Neuron (in vitro differentiated cells): ENCODE measurements at regions not wholly inside any gene's neighbourhood (a gene's known extent, or its start where the extent isn't known, plus 50 kb on each side); places are given as distances from the start of the nearest gene placed in this dataset.

Source experiments
- H2AFZ ChIP-seq: one replicate; pipeline ENCODE4 v1.6.1; 2013; ENCODE audit warnings: low read depth, mild to moderate bottlenecking, inconsistent platforms, low read length, moderate library complexity
- H3K27me3 ChIP-seq: one replicate; pipeline ENCODE4 v1.6.1; 2013; ENCODE audit warnings: low read length; ENCODE audit not compliant: insufficient read depth
- H3K36me3 ChIP-seq: one replicate; pipeline ENCODE4 v1.6.1; 2013; ENCODE audit warnings: low read length; ENCODE audit not compliant: insufficient read depth
- H3K4me1 ChIP-seq: one replicate; pipeline ENCODE4 v1.6.1; 2013; ENCODE audit warnings: low read length; ENCODE audit not compliant: insufficient read depth
- H3K4me3 ChIP-seq: 2 replicates; pipeline ENCODE4 v1.5.1; 2013; ENCODE audit warnings: mild to moderate bottlenecking, low read length, moderate library complexity
- H3K9me3 ChIP-seq: one replicate; pipeline ENCODE4 v1.6.1; 2013; ENCODE audit warnings: low read length

DNA sequence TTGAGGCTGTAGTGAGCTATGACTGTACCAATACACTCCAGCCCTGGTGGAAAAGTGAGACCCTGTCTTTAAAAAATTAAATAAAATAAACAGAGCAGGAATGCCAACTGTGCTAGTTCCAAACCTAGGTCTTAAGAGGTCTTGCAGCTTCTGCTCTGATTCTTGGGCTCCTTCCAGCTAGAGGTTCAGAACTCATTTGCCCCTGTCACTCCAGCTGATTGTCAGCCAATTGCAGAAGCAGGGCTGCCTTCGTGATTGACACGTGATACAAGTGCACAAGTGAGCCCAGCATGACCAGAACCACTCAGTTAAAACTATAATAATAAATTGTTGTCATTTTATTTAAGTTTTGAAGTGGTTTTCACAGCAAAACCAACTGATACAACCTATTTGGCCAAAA is 298.4 kb downstream of the USP25 start:
- H3K9me3 ChIP-seq = no peaks in the 10 kb centered on the region
- H3K4me3 ChIP-seq = no peak overlapping the region
- no peaks in the 10 kb centered on the region for H3K4me1 ChIP-seq
- no peak overlapping the region for H2AFZ ChIP-seq
- H3K36me3 ChIP-seq = no peaks in the 10 kb centered on the region
- H3K27me3 ChIP-seq = no peaks in the 10 kb centered on the region

DNA sequence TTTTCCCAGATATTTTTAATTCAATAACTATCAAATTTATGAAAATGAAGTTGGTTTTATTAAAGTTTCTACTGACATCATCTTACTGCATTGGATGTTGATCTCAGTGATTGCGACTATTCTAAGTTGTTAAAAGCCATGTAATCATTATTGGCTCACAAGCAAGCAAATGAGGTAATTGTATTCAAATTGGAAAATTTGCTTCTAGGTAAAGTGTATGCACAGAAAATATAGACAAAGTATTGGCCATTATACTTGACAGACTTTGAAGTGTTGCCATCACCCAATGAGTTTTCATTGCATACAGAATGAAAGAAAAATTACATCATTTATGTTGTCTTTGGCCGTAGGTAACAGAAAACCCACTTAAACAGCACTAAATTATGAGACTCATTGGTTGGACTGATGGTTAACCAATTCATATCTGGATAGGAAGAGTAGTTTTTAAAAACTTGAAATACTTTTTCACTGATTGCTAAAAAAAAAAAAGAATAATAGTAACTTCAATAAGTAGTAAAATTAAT is 299.2 kb downstream of the USP25 start:
- H3K4me3 ChIP-seq = no peak overlapping the region
- no peaks in the 10 kb centered on the region for H3K36me3 ChIP-seq
- H2AFZ ChIP-seq = no peak overlapping the region
- no peaks in the 10 kb centered on the region for H3K9me3 ChIP-seq
- H3K27me3 ChIP-seq = no peaks in the 10 kb centered on the region
- no peaks in the 10 kb centered on the region for H3K4me1 ChIP-seq

DNA sequence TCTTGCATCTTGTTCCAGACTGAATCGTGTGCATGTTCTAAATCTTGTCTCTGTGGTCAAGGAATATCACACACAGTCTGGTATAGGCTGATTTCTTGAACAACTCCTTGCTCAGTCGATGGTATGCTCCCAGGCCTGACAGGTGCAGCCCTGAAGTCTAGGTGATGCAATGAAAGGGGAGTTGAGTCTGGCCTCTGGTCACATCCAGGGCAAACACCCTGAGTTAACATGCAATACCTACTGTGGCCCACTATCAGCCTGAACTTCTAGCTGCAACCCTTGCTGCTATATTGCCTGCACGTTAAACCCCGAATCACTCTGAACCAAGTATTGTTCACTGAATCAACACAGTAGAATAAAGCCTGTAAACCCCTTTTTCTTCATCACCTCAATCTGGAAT is 303.4 kb downstream of the USP25 start:
- Histone ChIP-seq H2AFZ (no peak overlapping the region), H3K9me3 (no peaks in the 10 kb centered on the region), H3K4me3 (no peak overlapping the region), H3K36me3 (no peaks in the 10 kb centered on the region), H3K4me1 (no peaks in the 10 kb centered on the region), H3K27me3 (no peaks in the 10 kb centered on the region)

DNA sequence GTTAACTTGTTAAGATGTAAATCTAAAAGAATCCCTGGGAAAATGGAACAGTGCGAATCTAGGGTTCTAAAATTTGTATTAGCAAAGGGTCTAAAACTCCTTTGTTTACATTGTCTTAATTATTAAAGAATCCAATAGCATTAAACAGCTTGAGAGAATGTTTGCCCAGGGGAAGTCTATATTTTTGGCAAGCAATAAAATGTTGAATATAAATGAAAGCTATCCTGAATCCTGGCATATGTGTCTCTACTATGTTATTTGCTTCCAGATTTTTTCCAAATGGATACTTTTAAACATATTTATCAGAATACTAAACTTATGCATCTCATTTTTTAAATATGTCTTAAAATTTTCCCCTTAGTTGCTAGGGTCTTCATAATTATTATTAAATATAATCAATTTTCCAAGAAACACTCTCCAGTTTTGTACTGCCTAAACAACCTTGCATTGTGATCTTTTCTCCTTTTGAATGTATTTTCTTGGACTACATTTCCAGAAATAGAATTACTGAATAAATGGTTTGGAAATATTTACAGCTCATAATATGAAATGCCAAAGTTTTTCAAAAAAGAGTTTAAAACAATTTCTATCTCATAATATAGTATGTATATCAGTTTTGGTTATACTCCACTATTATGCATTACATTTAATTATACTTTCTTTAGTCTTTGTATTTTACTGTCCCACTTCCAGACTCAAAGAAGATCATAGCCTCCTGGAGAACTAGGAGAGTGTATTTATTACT is 304.8 kb downstream of the USP25 start:
- no peak overlapping the region for H2AFZ ChIP-seq
- H3K27me3 ChIP-seq = no peaks in the 10 kb centered on the region
- H3K9me3 ChIP-seq = no peaks in the 10 kb centered on the region
- no peaks in the 10 kb centered on the region for H3K36me3 ChIP-seq
- no peak overlapping the region for H3K4me3 ChIP-seq
- no peaks in the 10 kb centered on the region for H3K4me1 ChIP-seq

DNA sequence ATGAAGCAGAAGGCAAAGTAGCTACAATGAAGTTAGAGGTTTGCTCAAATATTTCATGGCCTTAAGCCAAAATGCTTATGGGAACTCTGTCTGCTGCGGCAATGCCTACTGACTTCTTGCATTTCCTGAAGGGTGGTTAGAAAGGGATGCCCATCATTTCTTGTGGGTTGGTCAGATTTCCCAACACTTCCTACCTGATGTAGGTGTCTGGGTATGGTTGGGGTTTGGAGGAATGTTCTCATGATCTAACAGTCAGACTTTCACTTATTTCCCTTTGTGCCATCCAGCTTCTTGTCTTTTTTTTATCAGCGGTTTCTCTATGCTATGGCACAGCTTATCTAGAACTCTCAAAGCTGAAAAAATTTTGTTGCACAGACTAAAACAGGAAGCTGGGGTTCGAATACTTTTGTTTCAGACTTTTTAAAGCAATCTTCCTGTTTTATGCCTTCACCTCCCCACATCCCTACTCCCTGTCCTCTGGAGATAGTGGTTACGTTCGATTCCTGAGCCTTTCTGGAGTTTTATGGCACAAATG is 307.7 kb downstream of the USP25 start:
- Histone ChIP-seq H3K27me3 (no peaks in the 10 kb centered on the region), H3K36me3 (no peaks in the 10 kb centered on the region), H3K4me3 (no peak overlapping the region), H2AFZ (no peak overlapping the region), H3K4me1 (no peaks in the 10 kb centered on the region), H3K9me3 (no peaks in the 10 kb centered on the region)

- Histone ChIP-seq H3K36me3 (no peaks in the 10 kb centered on the region), H2AFZ (no peak overlapping the region), H3K27me3 (no peaks in the 10 kb centered on the region), H3K4me3 (no peak overlapping the region), H3K9me3 (no peaks in the 10 kb centered on the region), H3K4me1 (no peaks in the 10 kb centered on the region)
Measured at GRCh38 chr21:16040601-16041000, 310.8 kb downstream of the USP25 start.

DNA sequence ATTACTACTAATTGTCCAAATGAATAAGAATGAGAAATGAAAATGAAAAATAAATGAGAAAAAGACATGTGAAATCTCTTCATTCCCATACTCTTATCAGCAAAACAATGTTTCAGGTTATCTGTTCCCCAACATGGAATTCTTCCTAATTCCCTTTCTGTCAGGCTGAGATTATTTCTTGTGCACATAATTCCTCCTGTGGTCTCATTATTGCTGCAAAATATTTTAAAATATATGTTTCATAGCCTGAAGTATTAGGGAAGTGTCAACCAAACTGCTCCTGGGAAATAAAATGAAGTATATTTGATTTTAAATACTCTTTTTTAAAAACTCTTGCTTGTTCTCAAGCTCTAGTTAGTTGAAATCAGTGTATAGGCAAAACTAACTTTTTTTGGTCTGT is 314.9 kb downstream of the USP25 start:
- no peak overlapping the region for H2AFZ ChIP-seq
- H3K4me3 ChIP-seq = no peak overlapping the region
- no peaks in the 10 kb centered on the region for H3K9me3 ChIP-seq
- H3K36me3 ChIP-seq = no peaks in the 10 kb centered on the region
- H3K27me3 ChIP-seq = no peaks in the 10 kb centered on the region
- H3K4me1 ChIP-seq = no peaks in the 10 kb centered on the region

DNA sequence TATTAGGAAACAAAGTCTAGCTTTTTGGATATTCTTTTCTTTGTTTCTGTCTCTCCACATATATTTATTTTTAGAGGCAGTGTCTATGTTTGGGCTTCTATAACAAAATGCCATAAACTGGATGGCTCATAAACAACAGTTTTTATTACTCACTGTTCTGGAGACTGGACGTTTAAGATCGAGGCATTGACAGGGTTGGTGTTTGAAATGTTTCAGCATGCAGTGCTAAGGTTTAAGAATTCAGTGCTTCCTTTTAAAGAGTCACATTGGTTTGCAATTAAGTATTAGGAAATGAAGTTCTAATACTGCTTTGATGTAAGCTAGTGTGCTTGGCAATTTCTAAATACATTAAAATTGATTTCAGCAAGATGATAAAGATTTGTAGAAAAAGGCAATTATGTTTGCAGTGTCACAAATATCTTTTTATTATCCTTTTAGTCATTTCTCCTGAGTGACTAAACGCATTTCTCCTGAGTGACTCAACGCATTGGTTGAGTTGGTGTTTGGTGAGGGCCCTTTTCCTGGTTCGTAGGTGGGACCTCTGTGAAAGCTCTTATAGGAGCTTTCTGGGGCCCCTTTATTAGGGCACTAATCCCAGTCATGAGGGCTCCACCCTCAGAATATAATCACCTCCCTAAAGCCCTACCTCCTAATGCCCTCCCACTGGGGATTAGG is 317.0 kb downstream of the USP25 start:
- H3K4me3 ChIP-seq = no peak overlapping the region

GRCh38 chr21:16047904-16048303 is 318.1 kb downstream of the USP25 start:
- H3K4me3 ChIP-seq = no peak overlapping the region
- no peaks in the 10 kb centered on the region for H3K4me1 ChIP-seq
- H3K9me3 ChIP-seq = no peaks in the 10 kb centered on the region
- H3K27me3 ChIP-seq = no peaks in the 10 kb centered on the region
- no peak overlapping the region for H2AFZ ChIP-seq
- no peaks in the 10 kb centered on the region for H3K36me3 ChIP-seq

More for the DNA sequence above, 317.0 kb downstream of the USP25 start:
- H3K4me1 ChIP-seq = no peaks in the 10 kb centered on the region
- no peaks in the 10 kb centered on the region for H3K36me3 ChIP-seq
- H3K27me3 ChIP-seq = no peaks in the 10 kb centered on the region
- no peak overlapping the region for H2AFZ ChIP-seq
- H3K9me3 ChIP-seq = no peaks in the 10 kb centered on the region

GRCh38 chr21:16055014-16055413 is 325.2 kb downstream of the USP25 start:
- Histone ChIP-seq H3K9me3 (peaks cover 5% of the 10 kb centered on the region), H3K4me3 (no peak overlapping the region), H3K4me1 (no peaks in the 10 kb centered on the region), H3K27me3 (no peaks in the 10 kb centered on the region), H3K36me3 (no peaks in the 10 kb centered on the region), H2AFZ (no peak overlapping the region)

GRCh38 chr21:16058896-16059295 is 329.1 kb downstream of the USP25 start:
- Histone ChIP-seq H3K4me3 (no peak overlapping the region), H2AFZ (no peak overlapping the region), H3K27me3 (no peaks in the 10 kb centered on the region), H3K9me3 (peaks cover 18% of the 10 kb centered on the region), H3K36me3 (no peaks in the 10 kb centered on the region), H3K4me1 (no peaks in the 10 kb centered on the region)

GRCh38 chr21:16059981-16060380 is 330.2 kb downstream of the USP25 start:
- Histone ChIP-seq H3K9me3 (peaks cover 18% of the 10 kb centered on the region), H2AFZ (no peak overlapping the region)

DNA sequence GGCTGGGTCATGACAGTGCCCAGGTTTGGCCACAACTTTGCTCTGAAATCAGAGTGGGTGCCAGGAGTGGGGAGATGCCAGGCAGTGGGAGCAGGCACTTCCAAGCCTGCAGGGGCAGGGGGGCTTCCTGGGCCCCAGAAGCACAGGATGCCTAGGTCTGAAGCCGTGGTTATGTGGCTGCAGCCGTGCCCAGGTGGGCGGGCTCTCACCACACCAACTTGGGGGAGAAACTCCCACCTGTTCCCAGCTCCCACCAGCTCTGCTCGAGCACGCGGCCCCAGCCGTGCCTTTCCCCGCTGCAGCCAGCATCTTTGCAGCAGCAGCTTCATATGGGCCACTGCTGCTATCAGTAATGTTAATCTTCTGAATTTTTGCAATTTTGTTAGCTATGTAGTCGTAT is 331.4 kb downstream of the USP25 start:
- Histone ChIP-seq H3K36me3 (no peaks in the 10 kb centered on the region), H3K9me3 (peaks cover 16% of the 10 kb centered on the region), H2AFZ (no peak overlapping the region), H3K27me3 (no peaks in the 10 kb centered on the region), H3K4me1 (no peaks in the 10 kb centered on the region), H3K4me3 (no peak overlapping the region)

More at GRCh38 chr21:16059981-16060380, 330.2 kb downstream of the USP25 start:
- Histone ChIP-seq H3K27me3 (no peaks in the 10 kb centered on the region), H3K36me3 (no peaks in the 10 kb centered on the region), H3K4me3 (no peak overlapping the region), H3K4me1 (no peaks in the 10 kb centered on the region)
